ENCODE measurements at regions not wholly inside any gene's neighbourhood (a gene's known extent, or its start where the extent isn't known, plus 50 kb on each side); places are given as distances from the start of the nearest gene placed in this dataset.

DNA sequence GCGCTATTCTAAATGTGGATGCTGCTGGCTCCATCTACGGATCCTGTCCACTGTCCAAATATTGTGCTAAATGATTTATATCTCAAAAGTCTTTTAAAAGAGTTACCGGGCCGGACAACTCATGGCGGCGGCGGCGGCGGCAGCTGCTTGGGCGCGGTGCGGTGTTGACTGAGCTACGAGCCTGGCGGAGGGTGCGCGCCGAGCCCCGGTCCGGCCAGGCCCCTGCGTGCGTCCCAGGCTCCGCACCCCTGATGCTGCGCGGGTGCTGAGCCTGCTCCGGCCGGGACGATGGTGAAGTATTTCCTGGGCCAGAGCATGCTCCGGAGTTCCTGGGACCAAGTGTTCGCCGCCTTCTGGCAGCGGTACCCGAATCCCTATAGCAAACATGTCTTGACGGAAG is 303.4 kb downstream of the CENPW start:
- TF ChIP-seq, protein P1, sequence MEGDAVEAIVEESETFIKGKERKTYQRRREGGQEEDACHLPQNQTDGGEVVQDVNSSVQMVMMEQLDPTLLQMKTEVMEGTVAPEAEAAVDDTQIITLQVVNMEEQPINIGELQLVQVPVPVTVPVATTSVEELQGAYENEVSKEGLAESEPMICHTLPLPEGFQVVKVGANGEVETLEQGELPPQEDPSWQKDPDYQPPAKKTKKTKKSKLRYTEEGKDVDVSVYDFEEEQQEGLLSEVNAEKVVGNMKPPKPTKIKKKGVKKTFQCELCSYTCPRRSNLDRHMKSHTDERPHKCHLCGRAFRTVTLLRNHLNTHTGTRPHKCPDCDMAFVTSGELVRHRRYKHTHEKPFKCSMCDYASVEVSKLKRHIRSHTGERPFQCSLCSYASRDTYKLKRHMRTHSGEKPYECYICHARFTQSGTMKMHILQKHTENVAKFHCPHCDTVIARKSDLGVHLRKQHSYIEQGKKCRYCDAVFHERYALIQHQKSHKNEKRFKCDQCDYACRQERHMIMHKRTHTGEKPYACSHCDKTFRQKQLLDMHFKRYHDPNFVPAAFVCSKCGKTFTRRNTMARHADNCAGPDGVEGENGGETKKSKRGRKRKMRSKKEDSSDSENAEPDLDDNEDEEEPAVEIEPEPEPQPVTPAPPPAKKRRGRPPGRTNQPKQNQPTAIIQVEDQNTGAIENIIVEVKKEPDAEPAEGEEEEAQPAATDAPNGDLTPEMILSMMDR (IDR thresholded peaks at IDR 0.05; ENCODE audit: low read length), result no peak
- TF ChIP-seq EZH2 (IDR thresholded peaks at IDR 0.05; ENCODE audit: borderline replicate concordance, low read length), result no peak

All from OCI-LY1 (cell line).